Skeletal muscle cell (primary cell): ENCODE measurements at regions not wholly inside any gene's neighbourhood (a gene's known extent, or its start where the extent isn't known, plus 50 kb on each side); places are given as distances from the start of the nearest gene placed in this dataset.
"Not testable (repeated sequence)": the region's sequence is repeated elsewhere in the genome, so short reads cannot be mapped to it uniquely, and the experiment has no call there.

Experiments used
- DNase-seq: peaks from one replicate; pipeline ENCODE4 v3.0.0-alpha.2; 2010; ENCODE audit warnings: low read depth
- H3K4me3 ChIP-seq: 2 replicates; pipeline ENCODE4 v1.5.1; 2011; ENCODE audit warnings: low read depth, mild to moderate bottlenecking, control low read depth, low read length, moderate library complexity

DNA sequence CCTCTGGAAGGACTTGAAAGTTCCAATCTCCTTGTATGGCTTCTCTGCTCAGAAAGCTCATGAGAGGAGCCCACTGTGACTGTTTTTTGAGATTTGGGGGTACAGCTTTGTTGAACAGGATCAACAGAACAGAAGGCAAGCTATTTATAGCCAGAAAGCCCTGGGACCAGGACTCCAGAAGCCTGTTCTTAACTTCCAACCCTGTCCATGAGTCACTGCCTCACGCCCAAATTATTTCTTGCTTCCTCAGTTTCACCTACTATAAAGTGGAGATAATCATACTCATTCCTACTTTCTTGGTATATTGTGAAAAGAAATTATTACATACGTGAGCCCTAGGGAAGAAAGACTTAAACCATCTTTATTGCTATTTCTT, 100.9 kb upstream of the MARCKS start:
- no peak for DNase-seq

DNA sequence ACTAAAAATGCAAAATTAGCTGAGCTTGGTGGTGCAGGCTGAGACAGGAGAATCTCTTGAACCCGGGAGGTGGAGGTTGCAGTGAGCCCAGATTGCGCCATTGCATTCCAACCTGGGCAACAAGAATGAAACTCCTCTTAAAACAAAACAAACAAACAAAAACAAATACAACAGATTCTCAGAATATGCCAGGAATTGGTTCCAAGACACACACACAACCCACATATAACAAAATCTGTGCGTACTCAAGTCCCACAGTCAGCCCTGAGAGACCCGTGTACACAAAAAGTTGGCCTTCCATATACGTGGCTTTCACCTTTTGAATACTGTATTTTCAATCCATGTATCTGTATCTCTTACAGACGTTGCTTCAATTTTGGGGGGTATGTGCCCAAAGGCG, 98.9 kb upstream of the MARCKS start:
- H3K4me3 ChIP-seq = no peak overlapping the region
- DNase-seq = no peak

More for the DNA sequence above, 100.9 kb upstream of the MARCKS start:
- no peak overlapping the region for H3K4me3 ChIP-seq

DNA sequence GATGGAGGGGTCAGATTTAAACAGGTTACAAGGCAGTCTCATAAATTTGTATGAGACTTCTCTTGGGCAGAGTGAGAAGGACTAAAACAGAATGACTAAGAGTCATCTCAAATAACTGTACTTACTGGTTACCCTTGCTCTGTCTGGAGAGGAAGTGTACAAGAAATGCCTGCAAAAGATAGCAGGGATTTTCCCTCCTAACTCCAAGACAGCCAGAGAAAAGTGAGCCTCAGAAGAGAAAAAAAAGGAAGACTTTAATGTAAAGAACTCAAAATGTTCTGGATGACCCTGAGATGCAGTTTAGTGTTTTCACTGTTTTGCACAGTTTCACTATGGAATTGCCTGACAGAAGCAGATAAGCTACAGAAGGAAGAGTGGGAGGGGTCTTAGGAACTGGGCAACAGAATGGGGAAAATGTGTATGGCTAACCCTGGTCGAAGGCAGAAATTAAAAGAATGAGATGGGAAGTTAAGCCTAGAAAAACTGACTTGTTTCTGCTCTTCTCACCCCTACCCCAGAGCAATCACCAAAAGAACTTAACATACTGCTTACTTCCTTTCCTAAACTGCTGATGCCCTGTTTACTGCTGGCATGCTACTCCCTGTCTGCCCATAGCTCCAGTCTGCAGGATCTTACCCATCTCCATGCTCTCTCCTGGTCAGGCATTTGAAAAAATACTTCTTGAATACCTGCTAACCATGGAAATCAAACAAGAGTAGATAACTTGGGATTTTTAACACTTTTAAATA, 98.1 kb upstream of the MARCKS start:
- no peak overlapping the region for H3K4me3 ChIP-seq
- DNase-seq = no peak

DNA sequence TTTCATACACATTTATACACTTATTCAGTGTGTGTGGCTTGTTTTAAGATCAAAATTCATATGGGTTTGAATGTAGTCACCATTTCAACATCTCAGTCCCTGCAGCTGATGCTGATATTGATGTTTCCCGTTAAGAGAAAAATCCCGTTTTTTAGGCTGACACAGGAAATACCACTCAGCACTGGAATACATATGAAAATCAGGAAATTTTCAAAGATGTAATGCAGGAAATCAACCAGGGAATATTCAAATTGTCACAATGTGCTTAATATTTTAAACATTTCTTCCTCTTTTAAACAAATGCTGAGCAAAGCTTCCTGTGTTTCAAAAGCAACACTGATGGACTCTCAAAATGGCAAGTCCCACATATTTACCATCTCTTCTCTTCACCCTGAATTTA, 94.5 kb upstream of the MARCKS start:
- no peak overlapping the region for H3K4me3 ChIP-seq
- DNase-seq = no peak

DNA sequence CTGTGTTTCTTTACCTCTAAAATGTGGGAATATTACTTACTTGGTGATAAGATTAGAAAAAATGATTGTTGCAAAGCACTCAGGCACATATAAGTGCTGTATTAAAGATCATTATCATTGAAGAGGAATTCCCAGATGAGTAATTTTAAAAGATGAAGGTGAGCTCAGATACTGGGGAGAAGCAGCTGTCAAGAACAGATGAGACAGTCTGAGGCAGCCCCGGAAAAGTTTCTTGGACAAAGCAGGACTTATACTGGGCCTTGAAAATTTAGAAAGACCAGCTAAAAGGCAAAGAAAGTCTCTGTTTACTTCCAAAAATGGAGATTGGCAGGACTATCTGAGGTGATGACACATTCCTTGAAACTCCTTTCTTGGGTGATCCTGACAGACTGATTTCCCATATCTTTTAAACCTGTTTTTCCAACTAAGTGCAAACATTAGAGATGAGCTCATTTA, 93.8 kb upstream of the MARCKS start:
- H3K4me3 ChIP-seq = no peak overlapping the region
- no peak for DNase-seq

DNA sequence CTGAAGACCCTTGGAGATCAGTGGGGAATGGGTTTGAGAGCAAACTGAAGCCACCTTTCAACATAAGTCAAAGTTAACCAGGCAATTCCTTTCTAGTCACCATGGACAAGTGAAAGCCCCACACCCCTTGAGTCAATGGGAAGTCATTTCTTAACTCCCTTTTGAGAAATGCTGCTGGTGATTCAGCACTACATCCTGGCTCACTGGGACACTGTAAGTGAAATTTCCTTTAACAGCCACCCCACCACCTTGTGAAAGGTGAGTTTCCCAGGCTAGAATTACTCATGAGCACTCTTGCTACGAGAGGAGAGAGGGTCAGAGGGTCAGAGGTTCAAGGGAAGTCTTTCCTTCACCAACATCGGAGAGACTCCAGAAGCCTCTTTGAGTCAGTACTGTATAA, 93.3 kb upstream of the MARCKS start:
- no peak overlapping the region for H3K4me3 ChIP-seq
- peak; percentile 32 for DNase-seq

DNA sequence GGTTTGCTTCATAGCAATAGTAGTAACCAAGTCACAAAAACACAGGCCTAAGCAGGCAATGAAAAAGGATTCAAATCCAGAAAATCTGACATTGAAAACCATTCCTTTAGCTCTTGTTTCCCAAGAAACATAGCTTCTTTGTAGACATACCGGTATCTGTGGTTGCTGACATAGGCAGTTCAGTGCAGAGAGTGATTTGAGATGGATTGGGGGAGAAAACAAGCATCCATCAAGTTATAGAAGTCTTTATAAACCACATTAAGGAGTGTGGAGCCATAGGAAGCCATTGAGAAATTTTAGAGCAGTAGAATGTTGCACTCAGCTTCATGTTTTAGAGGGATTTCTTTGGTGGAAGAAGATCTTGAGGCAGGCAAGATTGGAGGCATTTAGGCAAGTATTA, 91.2 kb upstream of the MARCKS start:
- no peak for DNase-seq
- H3K4me3 ChIP-seq = no peak overlapping the region

DNA sequence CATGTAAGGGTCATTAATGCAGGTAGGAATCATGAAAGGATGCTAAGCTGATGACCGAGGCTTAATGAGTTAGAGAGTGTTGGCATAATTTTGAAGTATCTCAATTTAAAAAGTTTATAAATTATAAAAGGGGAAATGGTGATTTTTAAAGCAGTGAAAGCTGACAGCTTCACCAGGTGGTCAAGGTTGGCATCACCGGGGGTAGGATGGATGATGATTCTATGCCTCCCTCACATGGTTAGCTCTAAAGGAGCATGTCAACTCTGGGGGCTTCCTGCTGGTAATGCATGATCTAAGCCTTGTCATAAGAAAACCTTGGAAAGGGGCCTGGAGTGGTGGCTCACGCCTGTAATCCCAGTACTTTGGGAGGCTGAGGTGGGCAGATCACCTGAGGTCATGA, 89.2 kb upstream of the MARCKS start:
- no peak for DNase-seq
- H3K4me3 ChIP-seq = no peak overlapping the region

DNA sequence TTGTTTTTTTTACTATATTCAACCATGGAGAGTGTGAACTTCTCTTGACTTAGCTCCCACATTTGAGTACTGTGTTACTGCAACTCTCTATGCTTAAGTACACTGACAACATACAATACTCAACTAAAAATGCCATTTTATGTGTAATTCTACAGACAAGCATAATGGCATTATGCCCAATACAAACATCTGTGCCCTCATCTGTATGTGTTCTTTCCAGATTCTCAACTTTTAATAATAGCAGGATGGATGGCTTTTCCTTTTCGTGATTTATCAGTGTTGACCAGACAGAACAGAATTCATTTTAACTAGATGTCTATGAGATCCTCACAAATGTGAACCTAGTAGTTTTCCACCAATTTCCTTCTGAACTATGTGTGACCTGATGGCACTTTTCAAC, 84.2 kb upstream of the MARCKS start:
- DNase-seq = no peak

DNA sequence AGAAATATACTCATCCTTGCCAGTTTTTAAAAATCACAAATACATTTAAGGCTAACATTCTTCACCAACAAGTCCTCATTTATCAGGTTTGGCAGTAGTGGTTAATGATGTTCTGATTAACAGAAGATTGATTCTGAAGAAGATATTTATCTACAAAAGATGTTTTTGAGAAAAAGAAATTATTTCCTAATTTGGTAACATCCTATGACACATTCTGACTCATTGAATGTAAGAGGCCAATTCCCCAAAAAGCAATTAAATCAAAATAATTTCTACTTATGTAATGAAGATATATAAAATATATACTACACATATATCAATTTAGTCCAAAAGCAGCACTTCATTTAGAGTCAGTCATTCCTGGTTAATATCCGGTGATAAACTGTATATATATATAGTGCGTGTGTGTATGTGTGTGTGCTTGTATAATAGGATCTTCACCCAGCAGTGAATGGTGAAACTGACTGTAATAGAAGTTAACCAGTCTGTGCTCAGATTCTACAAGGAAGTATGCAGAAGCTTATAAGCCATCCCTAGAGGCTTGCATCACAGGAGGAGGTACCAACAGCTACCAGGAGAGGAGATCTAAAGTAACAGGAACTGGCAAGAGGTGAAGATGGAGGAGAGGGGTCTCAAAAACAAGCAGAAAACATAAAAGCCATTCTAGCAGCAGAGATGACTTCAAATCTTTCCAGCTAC, 82.9 kb upstream of the MARCKS start:
- peak; percentile 87 for DNase-seq
- H3K4me3 ChIP-seq = no peak overlapping the region

More for the DNA sequence above, 84.2 kb upstream of the MARCKS start:
- no peak overlapping the region for H3K4me3 ChIP-seq

DNA sequence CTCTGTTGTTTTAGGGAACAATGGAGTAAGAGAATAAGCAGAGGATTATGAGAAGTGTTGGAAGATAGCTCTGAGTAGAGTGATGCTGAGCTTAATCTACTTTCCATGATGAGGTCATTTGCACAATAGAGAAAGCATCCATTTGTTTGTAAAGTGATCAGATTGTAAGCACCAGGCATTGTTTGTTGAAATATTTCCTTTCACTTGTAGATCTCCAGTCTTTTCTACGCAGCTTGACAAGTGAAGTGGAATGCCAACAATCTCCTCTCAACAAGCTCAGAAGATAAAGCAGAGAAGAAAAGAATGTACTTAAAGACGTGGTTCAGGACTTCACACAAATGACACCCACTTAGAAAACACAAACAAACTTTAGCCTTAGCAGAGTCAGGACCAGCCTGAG, 80.1 kb upstream of the MARCKS start:
- H3K4me3 ChIP-seq = no peak overlapping the region
- DNase-seq = no peak

DNA sequence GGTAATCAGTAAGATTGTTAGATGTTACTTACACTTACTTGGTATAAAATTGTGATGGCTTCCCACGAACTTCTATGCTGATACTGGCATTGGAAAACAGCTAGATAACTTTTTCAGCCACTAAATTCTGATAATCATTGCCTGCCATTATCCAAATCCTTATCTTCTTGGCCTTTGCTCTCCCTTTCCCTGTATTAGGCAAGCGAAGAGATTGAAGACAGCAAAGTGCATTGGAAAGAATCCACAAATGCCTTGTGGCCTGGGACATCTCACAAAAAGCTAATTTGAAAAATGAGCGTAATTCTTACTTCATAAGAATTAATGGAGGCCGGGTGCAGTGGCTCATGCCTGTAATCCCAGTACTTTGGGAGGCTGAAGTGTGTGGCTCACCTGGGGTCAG, 79.5 kb upstream of the MARCKS start:
- no peak overlapping the region for H3K4me3 ChIP-seq
- no peak for DNase-seq

DNA sequence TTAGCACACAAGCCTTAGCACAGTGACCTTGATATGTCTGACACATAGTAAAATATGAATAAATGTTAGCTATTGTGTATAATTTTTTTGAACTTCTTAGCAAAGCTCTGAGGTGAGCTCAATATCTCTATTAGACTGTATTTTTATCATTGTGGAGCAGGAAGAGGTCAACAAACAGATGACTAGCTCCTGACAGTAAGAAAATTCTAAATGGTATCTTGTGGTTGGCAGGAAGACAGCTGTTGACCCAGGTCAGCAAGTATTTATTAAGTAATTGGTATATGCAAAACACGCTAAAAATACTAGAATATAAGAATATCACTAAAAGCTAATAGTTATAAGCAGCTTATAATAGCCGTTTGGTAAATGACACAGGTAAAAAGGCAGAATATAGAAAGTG, 77.5 kb upstream of the MARCKS start:
- DNase-seq = no peak
- H3K4me3 ChIP-seq = no peak overlapping the region

DNA sequence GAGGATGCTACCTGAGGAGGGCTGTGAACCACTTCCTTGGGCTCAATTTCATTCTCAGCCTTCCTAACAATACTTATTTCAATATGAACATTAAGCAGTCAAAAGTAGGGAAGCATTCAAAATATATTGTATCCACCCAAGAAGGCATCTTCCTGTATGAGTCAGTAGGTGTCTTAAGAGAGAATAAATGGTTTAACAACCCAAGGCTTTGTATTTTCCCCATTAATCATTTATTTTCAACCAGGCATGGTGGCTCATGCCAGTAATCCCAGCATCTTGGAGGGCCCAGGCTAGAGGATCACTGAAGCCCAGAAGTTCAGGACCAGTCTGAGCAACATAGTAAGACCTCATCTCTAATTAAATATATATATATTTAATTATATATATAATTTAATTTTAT, 74.5 kb upstream of the MARCKS start:
- DNase-seq = no peak
- no peak overlapping the region for H3K4me3 ChIP-seq

DNA sequence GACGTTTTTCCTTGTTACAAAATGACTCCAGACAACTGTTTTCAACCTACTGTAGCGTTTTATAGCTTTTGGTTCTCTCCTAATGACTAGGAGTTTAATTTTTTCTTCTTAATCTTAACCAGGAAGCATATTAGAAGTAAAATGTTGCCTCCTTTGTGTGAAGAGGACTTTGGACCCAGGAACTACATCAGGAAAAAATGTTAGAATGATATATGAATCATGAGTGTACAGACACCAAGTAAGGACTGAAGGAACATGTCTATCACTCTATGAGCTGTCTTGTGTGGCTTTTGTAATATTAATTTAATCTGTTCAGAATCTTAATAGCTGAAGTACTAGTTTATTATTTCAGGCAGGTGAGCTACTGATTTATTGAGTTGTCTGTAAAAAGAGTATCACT, 71.0 kb upstream of the MARCKS start:
- no peak overlapping the region for H3K4me3 ChIP-seq
- DNase-seq = no peak

DNA sequence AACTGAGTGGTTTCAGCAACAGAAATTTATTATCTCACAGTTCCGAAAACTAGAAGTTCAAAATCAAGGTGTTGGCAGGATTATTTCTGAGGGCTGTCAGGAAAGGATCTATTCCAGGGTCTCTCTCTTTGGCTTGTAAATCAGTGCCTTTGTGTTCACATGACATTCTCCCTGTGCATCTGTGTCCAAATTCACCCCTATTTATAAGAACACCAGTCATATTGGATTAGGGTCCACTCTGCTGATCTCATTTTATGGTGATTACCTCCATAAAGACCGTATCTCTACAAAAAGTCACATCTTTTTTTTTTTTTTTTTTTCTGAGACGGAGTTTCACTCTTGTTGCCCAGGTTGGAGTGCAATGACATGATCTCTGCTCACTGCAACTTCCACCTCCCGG, 68.6 kb upstream of the MARCKS start:
- H3K4me3 ChIP-seq = no peak overlapping the region
- DNase-seq = no peak

DNA sequence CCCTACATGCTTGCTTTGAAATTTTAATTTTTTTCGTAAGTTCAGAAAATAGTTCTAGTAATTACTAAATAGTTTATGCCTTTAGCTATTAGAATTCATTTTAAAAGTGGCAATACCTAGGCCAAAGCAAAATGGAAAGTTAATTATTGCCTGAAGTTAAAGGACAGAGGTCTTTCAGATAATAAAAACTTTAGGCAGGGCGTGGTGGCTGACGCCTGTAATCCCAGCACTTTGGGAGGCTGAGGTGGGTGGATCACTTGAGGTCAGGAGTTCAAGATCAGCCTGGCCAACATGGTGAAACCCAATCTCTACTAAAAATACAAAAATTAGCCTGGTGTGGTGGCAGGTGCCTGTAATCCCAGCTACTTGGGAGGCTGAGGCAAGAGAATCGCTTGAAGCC, 65.9 kb upstream of the MARCKS start:
- H3K4me3 ChIP-seq, DNase-seq: not testable (repeated sequence)

DNA sequence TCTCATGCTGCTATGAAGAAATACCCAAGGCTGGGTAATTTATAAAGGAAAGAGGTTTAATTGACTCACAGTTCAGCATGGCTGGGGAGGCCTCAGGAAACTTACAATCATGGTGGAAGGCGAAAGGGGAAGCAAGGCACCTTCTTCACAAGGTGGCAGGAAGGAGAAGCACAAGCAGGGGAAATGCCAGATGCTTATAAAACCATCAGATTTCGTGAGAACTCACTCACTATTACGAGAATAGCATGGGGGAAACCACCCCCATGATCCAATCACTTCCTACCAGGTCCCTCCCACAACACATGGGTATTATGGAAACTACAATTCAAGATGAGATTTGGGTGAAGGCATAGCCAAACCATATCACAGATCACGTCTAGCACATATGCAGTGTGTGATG, 61.8 kb upstream of the MARCKS start:
- DNase-seq, H3K4me3 ChIP-seq: not testable (repeated sequence)

DNA sequence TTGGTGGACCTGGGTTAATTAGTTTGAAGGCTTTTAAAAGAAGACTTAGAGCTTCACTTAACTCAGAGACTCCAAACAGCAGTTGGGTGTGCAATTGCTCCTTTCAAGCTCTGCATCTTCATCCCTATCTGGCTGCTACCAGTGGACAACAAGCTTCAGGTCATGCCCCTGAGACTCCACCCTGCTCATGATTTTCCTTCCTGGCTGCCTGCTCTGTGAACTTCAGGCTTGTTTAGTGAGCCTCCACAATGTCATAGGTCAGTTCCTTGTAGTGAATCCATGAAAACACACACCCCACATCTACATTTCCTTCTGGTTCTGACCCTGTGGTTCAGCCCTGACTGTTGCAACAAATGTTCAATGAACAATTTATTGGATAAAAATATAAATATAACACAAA, 61.1 kb upstream of the MARCKS start:
- no peak overlapping the region for H3K4me3 ChIP-seq
- no peak for DNase-seq

DNA sequence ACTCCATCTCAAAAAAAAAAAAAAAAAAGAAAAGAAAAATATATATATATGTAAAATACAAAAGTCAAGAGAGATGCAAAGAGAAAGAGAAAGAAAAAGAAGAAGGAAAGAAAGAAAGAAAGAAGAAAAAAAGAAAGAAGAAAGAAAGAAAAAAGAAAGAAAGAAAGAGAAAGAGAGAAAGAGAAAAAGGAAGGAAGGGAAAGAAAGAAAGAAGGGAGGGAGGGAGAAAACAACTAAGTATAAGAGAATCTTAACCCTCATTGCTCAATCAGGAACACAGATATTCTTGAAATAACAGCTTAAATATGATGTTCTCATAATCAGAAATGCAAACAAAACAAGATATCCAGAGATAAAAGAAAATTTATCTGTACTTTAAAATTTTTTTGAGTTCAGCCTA, 54.4 kb upstream of the MARCKS start:
- DNase-seq = no peak
- H3K4me3 ChIP-seq = no peak overlapping the region

DNA sequence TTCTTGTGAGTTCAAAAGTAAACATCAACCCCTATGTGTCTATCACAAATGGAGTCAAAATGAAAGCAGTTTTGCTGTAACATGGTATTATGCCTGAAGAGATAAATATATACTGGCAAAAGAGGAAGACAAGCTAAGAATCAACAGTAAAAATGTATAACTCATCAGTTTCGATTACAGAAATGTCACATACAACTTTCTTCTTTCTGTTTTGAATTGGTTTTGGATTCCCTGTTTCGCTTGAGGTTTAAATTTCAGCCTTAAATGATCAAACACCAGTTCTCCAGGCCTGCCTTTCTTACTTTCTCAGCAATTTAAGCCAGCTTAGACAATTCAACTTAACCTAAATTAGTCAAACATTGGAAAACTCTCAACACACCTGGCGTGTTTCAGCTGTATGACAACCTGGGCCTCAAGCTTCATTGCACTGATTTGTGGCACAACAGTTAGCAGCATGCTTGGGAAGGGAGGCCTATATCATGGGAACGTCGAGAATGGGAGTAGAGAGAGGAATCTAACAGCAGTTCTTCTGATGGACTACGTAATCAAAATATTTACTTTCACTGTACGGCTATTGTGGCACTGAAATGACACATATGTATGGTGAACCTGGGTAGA, 51.9 kb upstream of the MARCKS start:
- no peak overlapping the region for H3K4me3 ChIP-seq
- no peak for DNase-seq
